Activated naive CD8-positive, alpha-beta T cell treated with anti-CD3 and anti-CD28 coated beads, Interleukin-2, amount 10 ng/mL, durations not matched to agents 7 days and 5 days (primary cell): ENCODE measurements at regions not wholly inside any gene's neighbourhood (a gene's known extent, or its start where the extent isn't known, plus 50 kb on each side); places are given as distances from the start of the nearest gene placed in this dataset.
A peak's percentile ranks its signal among the peaks of the same experiment; 100 is the strongest.

Experiments
- ATAC-seq: fragments of 150-1000 bp; cut with Tn5 transposase; one replicate; pipeline ENCODE4 v1.10.0; 2021; ENCODE audit warnings: low read depth, moderate library complexity
- POLR2A ChIA-PET: fragments of 350-600 bp; sonication (Branson Sonifier 250); formaldehyde crosslinking; loops from one replicate; lab custom pipeline; 2021; ENCODE audit warnings: antibody characterized with exemption; lab: Charles Lee
- DNase-seq: peaks from one replicate; pipeline ENCODE4 v3.0.0; 2021
- H3K27ac Mint-ChIP-seq: one replicate; pipeline ENCODE4 v1.8.0; 2022; ENCODE audit warnings: mild to moderate bottlenecking, mixed read lengths
- H3K27me3 Mint-ChIP-seq: one replicate; pipeline ENCODE4 v1.8.0; 2022; ENCODE audit warnings: mild to moderate bottlenecking, moderate library complexity, mixed read lengths
- H3K36me3 Mint-ChIP-seq: one replicate; pipeline ENCODE4 v1.8.0; 2021; ENCODE audit warnings: mild to moderate bottlenecking, mixed read lengths
- H3K4me1 Mint-ChIP-seq: one replicate; pipeline ENCODE4 v1.8.0; 2021; ENCODE audit warnings: mixed read lengths
- H3K4me3 Mint-ChIP-seq: one replicate; pipeline ENCODE4 v1.8.0; 2022; ENCODE audit warnings: mild to moderate bottlenecking, moderate library complexity, mixed read lengths
- H3K9me3 Mint-ChIP-seq: one replicate; pipeline ENCODE4 v1.8.0; 2021; ENCODE audit warnings: mixed read lengths

DNA sequence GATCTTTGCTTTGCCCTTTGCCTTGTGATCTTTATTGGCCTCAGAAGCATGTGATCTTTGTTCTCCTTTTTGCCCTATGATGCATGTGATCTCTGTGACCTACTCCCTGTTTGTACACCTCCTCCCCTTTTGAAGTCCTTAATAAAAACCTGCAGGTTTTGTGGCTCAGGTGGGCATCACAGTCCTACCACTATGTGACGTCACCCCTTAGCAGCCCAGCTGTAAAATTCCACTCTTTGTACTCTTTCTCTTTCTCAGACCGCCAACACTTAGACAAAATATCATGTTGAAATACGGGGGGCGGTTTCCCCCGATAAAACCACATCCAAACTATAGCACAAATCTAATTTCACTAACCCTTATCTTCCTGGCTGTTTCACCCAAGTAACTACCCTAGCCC is 76.7 kb upstream of the RAPGEF4 start:
- Mint-ChIP-seq H3K36me3 (no peaks in the 10 kb centered on the region), H3K4me1 (no peaks in the 10 kb centered on the region), H3K27ac (no peak overlapping the region), H3K4me3 (no peak overlapping the region), H3K27me3 (no peaks in the 10 kb centered on the region), H3K9me3 (peaks cover 18% of the 10 kb centered on the region)
- no peak for ATAC-seq
- DNase-seq, result no peak
- POLR2A ChIA-PET, result no interaction called here

GRCh38 chr2:172662099-172662498 is 73.5 kb upstream of the RAPGEF4 start:
- no peak overlapping the region for H3K4me3 Mint-ChIP-seq
- POLR2A ChIA-PET, result no interaction called here
- H3K4me1 Mint-ChIP-seq, result no peaks in the 10 kb centered on the region
- no peak overlapping the region for H3K27ac Mint-ChIP-seq
- H3K36me3 Mint-ChIP-seq, result peaks cover 4% of the 10 kb centered on the region
- H3K27me3 Mint-ChIP-seq, result peaks cover 1% of the 10 kb centered on the region
- ATAC-seq, result no peak
- peaks cover 23% of the 10 kb centered on the region for H3K9me3 Mint-ChIP-seq
- no peak for DNase-seq

DNA sequence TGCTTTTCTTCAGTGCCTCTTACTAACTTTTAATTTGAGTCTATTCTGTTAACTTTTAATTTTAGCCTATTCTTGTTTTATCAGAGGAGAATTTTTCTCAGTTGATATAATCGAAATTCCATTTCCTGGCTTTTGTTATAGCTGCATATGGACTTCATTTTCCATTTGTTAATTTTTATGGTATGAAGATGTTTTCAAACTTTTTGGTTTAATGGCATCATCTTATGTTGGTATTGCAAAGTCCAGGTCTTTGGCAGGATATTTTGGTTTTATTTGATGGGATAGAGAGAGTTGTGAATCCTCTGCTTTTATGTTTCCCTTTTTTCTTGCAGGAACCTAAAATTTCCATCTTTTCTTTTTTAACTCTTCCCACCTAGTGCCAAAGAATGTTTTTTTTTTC is 70.9 kb upstream of the RAPGEF4 start:
- POLR2A ChIA-PET, result no interaction called here

DNA sequence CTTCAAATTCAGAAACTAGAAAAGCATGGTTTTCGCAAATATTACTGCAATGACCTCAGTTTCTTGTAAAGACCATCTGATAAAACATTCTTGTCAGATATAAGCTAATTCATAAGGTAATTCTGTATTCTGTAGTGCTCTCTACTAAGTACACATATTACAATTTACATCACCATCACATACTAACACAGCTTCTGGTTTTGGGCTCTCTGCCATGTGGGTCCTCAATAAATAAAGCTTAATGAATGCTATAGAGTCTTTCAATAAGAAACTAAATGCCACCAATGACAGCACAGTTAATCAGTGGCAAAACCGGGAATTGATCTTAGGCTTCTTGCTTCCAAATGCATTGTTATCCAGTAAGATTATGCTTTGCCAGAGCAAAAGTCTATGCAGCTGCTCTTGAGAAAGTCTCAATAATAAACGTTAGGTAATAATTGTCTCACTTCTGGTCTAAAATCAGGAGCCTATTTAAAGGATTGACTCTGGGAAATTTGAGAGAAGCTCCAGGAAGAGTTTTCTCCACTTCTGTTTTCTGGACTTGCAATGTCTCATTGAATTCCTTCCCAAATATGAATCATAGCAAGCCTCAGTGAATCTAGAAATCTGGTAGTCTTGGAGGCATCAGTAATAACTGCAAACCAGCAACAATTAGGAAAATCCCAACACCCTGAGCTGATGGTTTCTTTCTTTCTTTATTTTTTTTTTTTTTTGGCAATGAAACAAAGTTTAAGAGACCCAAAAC is 67.9 kb upstream of the RAPGEF4 start:
- H3K4me1 Mint-ChIP-seq, result no peaks in the 10 kb centered on the region
- POLR2A ChIA-PET, result no interaction called here
- H3K4me3 Mint-ChIP-seq, result no peak overlapping the region
- peaks cover 7% of the 10 kb centered on the region for H3K9me3 Mint-ChIP-seq
- ATAC-seq, result no peak
- peaks cover 3% of the 10 kb centered on the region for H3K27me3 Mint-ChIP-seq
- no peak overlapping the region for H3K27ac Mint-ChIP-seq
- DNase-seq, result no peak
- peaks cover 4% of the 10 kb centered on the region for H3K36me3 Mint-ChIP-seq

More for the DNA sequence above, 70.9 kb upstream of the RAPGEF4 start:
- Mint-ChIP-seq H3K36me3 (peaks cover 4% of the 10 kb centered on the region), H3K27me3 (peaks cover 1% of the 10 kb centered on the region), H3K4me3 (no peak overlapping the region), H3K9me3 (peaks cover 11% of the 10 kb centered on the region), H3K27ac (no peak overlapping the region), H3K4me1 (no peaks in the 10 kb centered on the region)
- ATAC-seq (no peak), DNase-seq (no peak)

DNA sequence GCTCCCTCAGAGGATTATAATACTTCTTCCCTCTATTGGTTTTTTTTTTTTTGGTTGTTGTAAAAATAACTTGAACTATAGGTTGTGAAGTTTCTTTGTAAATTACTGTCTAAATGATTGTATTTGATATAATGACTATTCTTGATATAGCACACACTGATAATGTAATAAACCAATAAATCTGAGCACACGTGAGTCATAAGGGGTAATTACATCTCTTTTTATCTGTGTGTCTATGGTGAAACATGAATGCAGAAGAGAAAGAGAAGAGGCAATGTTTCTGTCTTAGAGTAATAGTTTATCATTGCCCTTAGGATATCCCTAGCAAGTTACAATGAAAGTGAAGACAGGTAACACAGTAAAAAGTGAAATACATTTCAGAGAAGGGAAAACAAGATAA is 64.1 kb upstream of the RAPGEF4 start:
- Mint-ChIP-seq H3K36me3 (peaks cover 2% of the 10 kb centered on the region), H3K27ac (no peak overlapping the region), H3K9me3 (peaks cover 6% of the 10 kb centered on the region), H3K27me3 (peaks cover 4% of the 10 kb centered on the region), H3K4me1 (no peaks in the 10 kb centered on the region), H3K4me3 (no peak overlapping the region)
- ATAC-seq (no peak), DNase-seq (no peak)
- POLR2A ChIA-PET, result no interaction called here

DNA sequence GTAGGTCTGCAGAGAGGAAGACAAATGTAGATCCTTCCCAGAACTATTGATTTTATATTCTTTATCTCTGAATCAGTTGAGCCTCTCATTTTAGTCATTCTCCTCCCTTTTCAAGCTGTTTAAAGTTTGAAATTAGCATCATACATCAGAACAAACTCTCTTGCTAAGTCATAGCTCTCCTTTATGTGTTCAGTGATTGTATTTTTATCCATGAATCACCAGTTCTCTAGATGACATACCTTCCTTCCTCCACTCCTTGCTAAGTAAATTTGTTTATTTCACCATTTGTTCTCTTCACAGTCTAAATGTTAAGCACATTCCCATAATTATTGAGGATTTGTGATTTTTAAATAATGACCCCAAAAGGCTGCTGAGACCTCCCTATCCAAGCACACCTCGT is 63.5 kb upstream of the RAPGEF4 start:
- ATAC-seq, result no peak

GRCh38 chr2:172673056-172673683 is 62.5 kb upstream of the RAPGEF4 start:
- Mint-ChIP-seq H3K27me3 (peaks cover 4% of the 10 kb centered on the region), H3K4me3 (no peak overlapping the region), H3K4me1 (no peaks in the 10 kb centered on the region), H3K36me3 (no peaks in the 10 kb centered on the region), H3K9me3 (peaks cover 4% of the 10 kb centered on the region), H3K27ac (no peak overlapping the region)
- DNase-seq (no peak), ATAC-seq (no peak)
- POLR2A ChIA-PET, result no interaction called here

More for the DNA sequence above, 63.5 kb upstream of the RAPGEF4 start:
- POLR2A ChIA-PET, result no interaction called here
- H3K9me3 Mint-ChIP-seq, result peaks cover 4% of the 10 kb centered on the region
- no peak overlapping the region for H3K27ac Mint-ChIP-seq
- H3K27me3 Mint-ChIP-seq, result peaks cover 4% of the 10 kb centered on the region
- H3K4me1 Mint-ChIP-seq, result no peaks in the 10 kb centered on the region
- no peak for DNase-seq
- no peak overlapping the region for H3K4me3 Mint-ChIP-seq
- no peaks in the 10 kb centered on the region for H3K36me3 Mint-ChIP-seq

GRCh38 chr2:172674034-172674967 is 61.3 kb upstream of the RAPGEF4 start:
- ATAC-seq, result peak; percentile 54
- POLR2A ChIA-PET, result no interaction called here
- H3K36me3 Mint-ChIP-seq, result no peaks in the 10 kb centered on the region

GRCh38 chr2:172674968-172675303 is 60.7 kb upstream of the RAPGEF4 start:
- peaks cover 7% of the 10 kb centered on the region for H3K27me3 Mint-ChIP-seq
- DNase-seq, result no peak
- POLR2A ChIA-PET, result no interaction called here
- H3K36me3 Mint-ChIP-seq, result no peaks in the 10 kb centered on the region
- no peaks in the 10 kb centered on the region for H3K4me1 Mint-ChIP-seq
- H3K9me3 Mint-ChIP-seq, result peaks cover 4% of the 10 kb centered on the region
- H3K4me3 Mint-ChIP-seq, result no peak overlapping the region
- H3K27ac Mint-ChIP-seq, result no peak overlapping the region
- no peak for ATAC-seq

More at GRCh38 chr2:172674034-172674967, 61.3 kb upstream of the RAPGEF4 start:
- Mint-ChIP-seq H3K9me3 (peaks cover 4% of the 10 kb centered on the region), H3K4me3 (peak overlapping the region; percentile 12), H3K27ac (no peak overlapping the region), H3K27me3 (peaks cover 7% of the 10 kb centered on the region), H3K4me1 (no peaks in the 10 kb centered on the region)
- peak; percentile 51 for DNase-seq

DNA sequence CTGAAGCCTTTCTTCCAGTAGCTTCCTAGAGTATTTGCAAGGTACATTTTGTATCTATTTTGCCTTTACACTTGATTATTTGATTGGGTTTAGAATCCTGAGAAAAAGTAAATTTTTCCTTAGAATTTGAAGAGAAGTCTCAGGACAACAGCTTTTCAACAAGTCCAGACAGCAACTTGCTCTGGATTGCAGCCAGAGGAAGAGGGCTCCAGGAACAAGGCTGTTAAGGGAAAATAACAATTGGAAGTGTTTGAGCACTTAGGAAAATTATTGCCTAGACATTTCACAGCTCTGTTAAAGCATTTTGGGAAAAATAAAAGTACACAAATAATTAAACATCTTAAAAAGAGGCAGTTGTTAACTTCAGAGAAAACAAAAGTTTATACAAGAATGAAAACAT is 58.3 kb upstream of the RAPGEF4 start:
- Mint-ChIP-seq H3K4me1 (peaks cover 2% of the 10 kb centered on the region), H3K27me3 (peaks cover 5% of the 10 kb centered on the region), H3K4me3 (no peak overlapping the region), H3K36me3 (peaks cover 2% of the 10 kb centered on the region), H3K27ac (no peak overlapping the region), H3K9me3 (peaks cover 7% of the 10 kb centered on the region)
- DNase-seq, result no peak
- POLR2A ChIA-PET, result no interaction called here
- no peak for ATAC-seq

DNA sequence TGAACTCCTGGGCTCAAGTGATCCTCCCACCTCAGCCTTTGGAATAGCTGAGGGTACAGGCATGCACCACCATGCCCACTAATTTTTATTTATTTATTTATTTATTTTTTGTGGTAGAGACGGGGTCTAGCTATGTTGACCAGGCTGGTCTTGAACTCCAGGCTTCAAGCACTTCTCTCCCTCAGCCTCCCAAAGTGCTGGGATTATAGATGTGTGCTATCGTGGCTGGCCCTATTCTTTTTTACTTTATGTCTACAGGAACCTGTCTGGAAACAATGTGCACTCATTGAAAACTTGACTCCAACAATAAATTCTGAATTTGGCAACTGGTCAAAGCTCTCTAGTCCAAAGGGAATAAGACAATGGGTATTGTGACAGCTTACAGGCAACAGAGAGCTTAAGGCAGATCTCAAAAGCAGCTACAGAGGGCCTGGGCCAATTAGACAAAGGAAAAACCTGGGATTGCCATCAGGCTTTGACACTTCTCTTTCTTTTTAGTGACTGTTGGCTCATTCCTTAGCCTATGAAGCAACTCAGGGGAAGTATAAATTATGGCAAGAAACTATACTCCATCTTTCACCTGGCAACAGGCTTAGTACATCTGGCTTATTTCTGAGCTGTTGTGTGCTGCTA is 55.1 kb upstream of the RAPGEF4 start:
- H3K9me3 Mint-ChIP-seq, result peaks cover 17% of the 10 kb centered on the region
- no peak for ATAC-seq
- POLR2A ChIA-PET, result no interaction called here

GRCh38 chr2:172685467-172685866 is 50.2 kb upstream of the RAPGEF4 start:
- ATAC-seq (no peak), DNase-seq (no peak)
- Mint-ChIP-seq H3K27me3 (no peaks in the 10 kb centered on the region), H3K36me3 (peaks cover 8% of the 10 kb centered on the region), H3K27ac (no peak overlapping the region), H3K9me3 (peaks cover 22% of the 10 kb centered on the region), H3K4me3 (no peak overlapping the region), H3K4me1 (peaks cover 5% of the 10 kb centered on the region)
- POLR2A ChIA-PET, result no interaction called here

More for the DNA sequence above, 55.1 kb upstream of the RAPGEF4 start:
- Mint-ChIP-seq H3K4me1 (peaks cover 2% of the 10 kb centered on the region), H3K36me3 (peaks cover 5% of the 10 kb centered on the region), H3K27me3 (peaks cover 3% of the 10 kb centered on the region), H3K4me3 (no peak overlapping the region), H3K27ac (no peak overlapping the region)
- no peak for DNase-seq
